ENCODE measurements at regions not wholly inside any gene's neighbourhood (a gene's known extent, or its start where the extent isn't known, plus 50 kb on each side); places are given as distances from the start of the nearest gene placed in this dataset.

DNA sequence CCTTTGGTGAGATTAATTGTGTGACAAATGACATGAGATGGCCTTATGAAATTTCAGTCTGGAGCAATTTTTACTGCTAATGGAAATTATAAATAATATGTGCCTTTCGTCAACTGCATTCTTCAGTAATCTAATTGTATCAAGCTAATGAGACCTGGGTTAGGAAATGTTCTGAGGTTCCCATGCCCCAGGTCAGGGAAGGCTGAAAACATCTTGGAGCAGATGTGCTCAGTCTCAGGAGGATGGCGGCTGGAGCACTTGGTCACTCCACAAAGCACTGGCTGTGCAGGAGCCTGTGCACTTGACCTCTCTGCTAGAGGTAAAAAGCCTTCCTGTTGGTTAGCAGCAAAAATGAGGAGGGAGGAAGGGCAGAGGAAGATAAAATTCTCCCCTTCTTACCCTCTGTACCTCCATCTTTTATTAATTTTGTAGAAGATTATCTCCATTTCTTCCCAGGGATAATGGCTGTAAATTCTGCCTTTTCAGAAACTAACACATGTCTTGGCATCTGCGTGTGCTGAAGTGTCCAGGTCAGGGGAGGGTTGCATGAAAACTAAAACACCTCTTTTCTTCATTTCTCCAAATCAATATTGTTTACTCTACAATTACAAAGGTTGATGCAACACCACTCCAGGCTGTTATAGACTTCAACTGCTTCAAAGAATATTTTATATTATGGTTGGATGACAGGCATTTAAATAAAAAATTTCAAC is 1606.4 kb upstream of the ACVR2A start:
- no peak for ATAC-seq
- intact Hi-C loops (cut with DNase I), result no loop called here
- TF ChIP-seq, protein P1, sequence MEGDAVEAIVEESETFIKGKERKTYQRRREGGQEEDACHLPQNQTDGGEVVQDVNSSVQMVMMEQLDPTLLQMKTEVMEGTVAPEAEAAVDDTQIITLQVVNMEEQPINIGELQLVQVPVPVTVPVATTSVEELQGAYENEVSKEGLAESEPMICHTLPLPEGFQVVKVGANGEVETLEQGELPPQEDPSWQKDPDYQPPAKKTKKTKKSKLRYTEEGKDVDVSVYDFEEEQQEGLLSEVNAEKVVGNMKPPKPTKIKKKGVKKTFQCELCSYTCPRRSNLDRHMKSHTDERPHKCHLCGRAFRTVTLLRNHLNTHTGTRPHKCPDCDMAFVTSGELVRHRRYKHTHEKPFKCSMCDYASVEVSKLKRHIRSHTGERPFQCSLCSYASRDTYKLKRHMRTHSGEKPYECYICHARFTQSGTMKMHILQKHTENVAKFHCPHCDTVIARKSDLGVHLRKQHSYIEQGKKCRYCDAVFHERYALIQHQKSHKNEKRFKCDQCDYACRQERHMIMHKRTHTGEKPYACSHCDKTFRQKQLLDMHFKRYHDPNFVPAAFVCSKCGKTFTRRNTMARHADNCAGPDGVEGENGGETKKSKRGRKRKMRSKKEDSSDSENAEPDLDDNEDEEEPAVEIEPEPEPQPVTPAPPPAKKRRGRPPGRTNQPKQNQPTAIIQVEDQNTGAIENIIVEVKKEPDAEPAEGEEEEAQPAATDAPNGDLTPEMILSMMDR (IDR thresholded peaks at IDR 0.05), result no peak
- no peaks in the 10 kb centered on the region for H3K4me1 ChIP-seq
- H3K27me3 ChIP-seq, result no peaks in the 10 kb centered on the region
- no peak overlapping the region for H3K4me3 ChIP-seq
- no peaks in the 10 kb centered on the region for H3K9me3 ChIP-seq
- H3K27ac ChIP-seq, result no peak overlapping the region
- H3K36me3 ChIP-seq, result no peaks in the 10 kb centered on the region
- DNase-seq, result no peak

DNA sequence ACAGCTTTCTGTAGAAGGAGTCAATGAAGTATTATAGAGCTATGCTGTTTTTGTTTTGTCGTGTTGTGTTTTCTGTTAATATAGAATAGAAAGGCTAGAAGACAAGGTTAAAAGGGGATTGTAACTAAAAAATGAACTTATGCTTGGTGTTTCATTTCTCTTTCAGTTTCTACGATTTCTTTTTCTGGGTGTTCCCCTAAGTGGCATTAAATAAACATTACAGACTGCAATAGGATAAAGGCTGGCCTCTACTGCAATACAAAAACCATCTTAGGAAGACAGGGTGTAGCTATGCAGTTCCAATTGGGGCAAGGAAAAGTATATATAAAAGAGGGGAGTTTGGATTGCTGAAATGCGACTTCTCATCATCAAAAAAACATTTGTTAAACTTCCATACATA is 1609.7 kb upstream of the ACVR2A start:
- H3K4me3 ChIP-seq, result no peak overlapping the region
- H3K27ac ChIP-seq, result no peak overlapping the region
- no peaks in the 10 kb centered on the region for H3K36me3 ChIP-seq
- H3K4me1 ChIP-seq, result no peaks in the 10 kb centered on the region
- intact Hi-C loops (cut with DNase I), result no loop called here
- ATAC-seq (no peak), DNase-seq (no peak)
- TF ChIP-seq, protein P1 (IDR thresholded peaks at IDR 0.05), result no peak
- H3K27me3 ChIP-seq, result no peaks in the 10 kb centered on the region
- no peaks in the 10 kb centered on the region for H3K9me3 ChIP-seq

DNA sequence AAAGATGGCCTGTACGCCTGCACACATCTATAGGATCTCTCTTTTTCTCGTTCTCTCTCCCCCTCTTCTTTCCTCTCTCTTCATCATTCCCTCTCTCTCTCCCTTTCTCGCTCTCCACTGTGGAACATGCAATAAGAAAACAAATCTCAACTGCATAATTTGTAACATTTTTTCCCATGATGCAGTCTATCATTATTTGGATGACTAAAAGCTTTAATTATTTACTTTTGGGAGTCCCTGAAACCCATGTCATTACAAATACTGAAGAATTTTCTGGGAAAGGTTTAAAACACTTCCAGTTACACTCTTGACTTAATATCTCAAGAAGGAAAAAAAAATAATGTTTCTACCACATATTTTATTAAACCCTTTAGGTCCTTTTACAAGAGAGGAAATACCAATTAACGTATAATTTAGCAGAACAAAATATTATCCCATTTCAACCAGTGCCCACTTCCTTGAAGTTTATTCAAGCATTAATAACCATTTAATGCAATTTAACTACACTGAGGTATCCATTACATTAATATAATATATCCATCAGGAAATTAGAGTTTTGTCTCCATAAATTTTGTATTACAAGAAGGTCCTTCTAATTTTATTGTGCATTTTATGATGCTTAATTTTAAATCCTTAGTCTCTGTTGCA is 1615.2 kb upstream of the ACVR2A start:
- Histone ChIP-seq H3K9me3 (no peaks in the 10 kb centered on the region), H3K4me3 (no peak overlapping the region), H3K27me3 (no peaks in the 10 kb centered on the region), H3K4me1 (no peaks in the 10 kb centered on the region), H3K27ac (no peak overlapping the region), H3K36me3 (no peaks in the 10 kb centered on the region)
- TF ChIP-seq, protein P1 (IDR thresholded peaks at IDR 0.05), result no peak
- ATAC-seq (no peak), DNase-seq (no peak)
- intact Hi-C loops (cut with DNase I), result no loop called here

DNA sequence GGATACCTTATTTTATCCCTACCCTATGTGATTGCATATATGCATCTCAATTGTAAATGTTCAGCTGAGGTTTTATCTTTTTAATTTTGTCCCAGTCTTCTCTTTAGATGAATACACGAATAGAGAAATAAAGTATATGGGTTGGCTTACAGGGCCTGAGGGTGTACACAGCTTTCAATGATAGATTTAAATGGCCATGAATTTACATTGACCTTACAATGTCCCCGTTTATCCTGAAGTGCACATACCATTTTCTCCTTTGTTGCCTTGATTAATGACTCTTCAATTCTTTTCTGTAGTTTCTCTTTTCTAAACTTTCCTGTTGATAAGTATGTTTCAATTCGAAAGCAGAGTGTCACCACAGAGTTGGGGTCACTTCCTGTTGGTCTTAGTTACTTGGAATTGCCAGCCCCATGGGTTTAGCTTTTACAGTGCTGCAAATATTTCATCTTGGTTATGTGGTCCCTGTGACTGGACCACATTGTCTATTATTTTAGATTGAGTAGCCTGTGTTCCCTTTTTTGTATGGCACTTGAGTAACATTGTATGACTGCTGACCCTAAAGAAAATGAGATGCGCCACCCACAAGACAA is 1616.3 kb upstream of the ACVR2A start:
- Histone ChIP-seq H3K27me3 (no peaks in the 10 kb centered on the region), H3K36me3 (no peaks in the 10 kb centered on the region), H3K4me3 (no peak overlapping the region), H3K9me3 (no peaks in the 10 kb centered on the region), H3K4me1 (no peaks in the 10 kb centered on the region), H3K27ac (no peak overlapping the region)
- ATAC-seq (no peak), DNase-seq (no peak)
- intact Hi-C loops (cut with DNase I), result no loop called here
- TF ChIP-seq, protein P1 (IDR thresholded peaks at IDR 0.05), result no peak

DNA sequence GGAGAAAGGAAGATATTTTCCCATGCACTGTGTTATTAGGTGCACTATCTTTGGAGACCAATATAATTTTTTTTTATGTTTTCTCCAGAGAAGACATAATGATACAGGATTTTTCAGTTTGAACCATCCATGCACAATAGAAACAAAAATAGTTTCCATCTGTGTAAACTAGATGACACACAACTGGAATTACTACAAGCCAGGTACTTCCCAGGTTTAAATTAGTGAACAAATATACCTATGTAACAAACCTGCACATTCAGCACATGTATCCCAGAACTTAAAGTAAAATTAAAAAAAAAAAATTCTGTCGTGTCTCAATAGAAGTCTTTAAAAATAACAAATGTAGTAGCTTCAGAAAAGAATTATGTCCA is 1616.8 kb upstream of the ACVR2A start:
- DNase-seq (no peak), ATAC-seq (no peak)
- no peak overlapping the region for H3K27ac ChIP-seq
- no peaks in the 10 kb centered on the region for H3K9me3 ChIP-seq
- H3K27me3 ChIP-seq, result no peaks in the 10 kb centered on the region
- no peaks in the 10 kb centered on the region for H3K36me3 ChIP-seq
- H3K4me1 ChIP-seq, result no peaks in the 10 kb centered on the region
- H3K4me3 ChIP-seq, result no peak overlapping the region
- TF ChIP-seq, protein P1 (IDR thresholded peaks at IDR 0.05), result no peak
- intact Hi-C loops (cut with DNase I), result no loop called here
